ENCODE measurements at regions not wholly inside any gene's neighbourhood (a gene's known extent, or its start where the extent isn't known, plus 50 kb on each side); places are given as distances from the start of the nearest gene placed in this dataset.

GRCh38 chr2:220051716-220052115 lies 424.3 kb downstream of the SLC4A3 start:
- no peak for DNase-seq (ENCODE audit: low read depth)

- no peak for DNase-seq (ENCODE audit: low read depth)
These were observed 426.5 kb downstream of the SLC4A3 start for GRCh38 chr2:220053919-220054318.

- DNase-seq (ENCODE audit: low read depth) = no peak
These were observed 430.0 kb downstream of the SLC4A3 start for GRCh38 chr2:220057391-220057790.

GRCh38 chr2:220057916-220058315 lies 430.5 kb downstream of the SLC4A3 start:
- DNase-seq (ENCODE audit: low read depth) = no peak

DNA sequence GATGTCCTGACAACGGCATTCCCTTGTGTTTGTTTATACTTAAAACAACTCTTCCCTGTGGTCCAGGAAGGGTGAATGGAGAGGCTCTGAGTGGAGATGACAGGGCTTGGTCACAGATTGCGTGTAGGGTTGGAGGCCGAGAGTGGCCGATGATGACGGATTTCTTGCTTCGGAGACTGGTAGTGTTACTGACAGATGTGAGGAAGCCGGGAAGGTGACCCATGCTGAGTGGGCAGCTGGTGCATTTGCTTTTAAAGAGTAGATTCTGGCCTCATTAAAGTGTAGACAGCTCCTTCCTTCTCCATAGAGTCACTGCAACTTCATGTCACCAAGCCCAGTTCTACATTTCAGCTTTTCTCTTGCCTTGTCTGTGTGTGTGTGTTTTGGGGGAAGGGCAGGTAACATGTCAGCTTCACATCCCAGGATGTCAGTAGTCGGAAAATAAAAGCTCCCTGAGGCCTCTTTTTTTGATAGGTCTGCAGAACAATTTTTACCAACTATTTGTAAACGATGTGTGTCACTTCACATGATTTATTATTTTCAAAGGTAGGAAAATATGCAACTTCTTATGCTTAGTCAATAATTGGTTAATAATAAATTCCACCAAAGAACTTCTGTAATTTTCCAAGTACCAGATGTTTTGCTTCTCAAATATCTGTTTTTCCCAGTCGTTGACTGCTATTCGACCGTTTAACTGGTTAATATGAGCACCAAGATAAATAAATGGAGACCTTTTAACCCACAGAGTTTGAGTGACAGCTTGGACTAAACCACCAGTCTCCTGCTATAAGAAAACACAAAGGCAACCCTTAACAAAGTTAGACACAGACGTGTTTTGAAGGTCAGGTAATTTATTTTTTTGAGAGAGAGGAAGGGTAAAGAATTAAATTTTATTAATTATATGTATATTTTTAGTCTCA lies 436.9 kb downstream of the SLC4A3 start:
- DNase-seq (ENCODE audit: low read depth) = no peak

DNA sequence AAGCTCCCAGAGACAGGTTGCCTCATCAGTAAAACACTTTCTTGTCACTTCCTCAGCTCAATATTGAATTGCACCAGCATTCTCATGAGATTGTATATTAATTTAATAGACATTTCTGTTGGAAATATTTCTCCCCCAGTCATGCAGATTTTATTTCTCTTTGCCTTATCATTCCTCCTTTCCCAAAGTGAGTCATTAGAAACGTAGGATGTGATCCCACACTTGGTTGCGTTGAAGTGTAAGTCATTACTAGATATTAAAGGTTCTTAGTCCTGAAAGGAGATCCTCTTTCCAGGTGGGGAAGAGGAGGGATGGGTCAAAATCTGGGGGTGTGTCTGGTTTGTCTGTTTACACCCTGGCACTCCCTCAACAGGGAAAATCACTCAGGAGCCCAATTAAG lies 438.2 kb downstream of the SLC4A3 start:
- no peak for DNase-seq (ENCODE audit: low read depth)

GRCh38 chr2:220068846-220069245 lies 441.4 kb downstream of the SLC4A3 start:
- no peak for DNase-seq (ENCODE audit: low read depth)

GRCh38 chr2:220070349-220070748 lies 442.9 kb downstream of the SLC4A3 start:
- no peak for DNase-seq (ENCODE audit: low read depth)

DNA sequence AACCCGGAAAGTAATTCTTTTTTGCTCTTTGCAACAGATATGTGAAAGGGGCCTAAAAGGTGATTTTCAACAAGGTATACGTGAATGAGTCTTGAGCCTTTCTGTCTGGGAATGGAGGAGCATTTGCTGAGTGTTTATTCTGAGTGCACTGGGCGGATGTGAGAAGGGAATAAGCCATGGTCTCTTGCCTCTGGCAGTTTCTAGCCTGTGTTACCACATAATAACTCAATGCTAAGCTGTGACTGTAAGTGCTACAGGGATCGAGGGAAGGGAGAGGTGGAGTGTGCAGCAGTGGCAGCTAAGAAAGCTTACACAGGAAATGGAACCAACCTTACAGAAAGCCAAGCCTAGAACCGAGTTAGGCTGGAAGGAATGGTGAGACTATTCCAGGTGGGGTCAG lies 444.3 kb downstream of the SLC4A3 start:
- no peak for DNase-seq (ENCODE audit: low read depth)

DNA sequence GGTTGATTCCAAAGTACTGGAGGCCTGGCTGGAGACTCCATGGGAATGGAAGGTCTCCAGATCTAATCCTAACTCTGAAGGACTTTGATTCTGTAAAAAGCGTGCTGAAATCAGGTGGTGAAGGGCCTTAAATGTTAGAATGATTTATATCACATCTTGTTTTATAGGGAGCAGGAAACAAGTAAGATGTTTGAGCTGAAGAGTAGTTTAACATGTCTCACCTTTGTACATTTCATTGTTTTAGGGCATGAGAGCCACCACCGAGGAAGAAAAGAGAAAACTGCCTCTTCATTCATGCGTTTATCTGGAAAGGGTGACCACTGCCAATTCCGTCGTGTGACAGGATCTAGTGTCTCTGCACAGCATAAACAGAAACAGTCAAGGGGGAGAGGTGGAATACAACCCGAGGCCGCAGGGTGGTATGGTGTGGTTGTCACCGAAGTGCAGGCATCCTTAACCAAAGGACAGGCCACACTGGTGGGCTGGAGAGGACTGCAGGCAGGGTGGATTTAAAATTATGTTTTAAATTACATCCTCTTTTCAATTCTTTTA lies 445.3 kb downstream of the SLC4A3 start:
- no peak for DNase-seq (ENCODE audit: low read depth)

DNA sequence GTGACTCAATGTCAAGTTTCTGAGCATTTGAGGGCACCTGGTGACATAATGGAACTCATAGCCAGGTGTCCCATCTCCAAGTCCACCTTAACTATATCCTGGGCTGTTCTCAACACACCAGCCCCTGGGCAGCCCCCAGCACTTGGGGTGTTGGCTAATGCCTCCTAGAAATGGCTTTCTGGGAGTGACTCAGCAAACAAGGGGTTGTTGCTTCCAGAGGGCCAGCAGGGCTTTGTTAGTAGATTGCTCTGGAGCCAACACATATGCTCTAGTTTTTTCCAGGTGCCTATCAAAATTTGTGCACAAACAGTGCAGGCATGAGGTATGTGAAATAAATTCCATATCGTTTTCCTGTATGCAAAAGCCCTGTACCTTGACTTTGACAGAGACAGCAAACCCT lies 448.4 kb downstream of the SLC4A3 start:
- no peak for DNase-seq (ENCODE audit: low read depth)

- DNase-seq (ENCODE audit: low read depth) = peak; percentile 58
These were observed 449.3 kb downstream of the SLC4A3 start for GRCh38 chr2:220076734-220077133.

DNA sequence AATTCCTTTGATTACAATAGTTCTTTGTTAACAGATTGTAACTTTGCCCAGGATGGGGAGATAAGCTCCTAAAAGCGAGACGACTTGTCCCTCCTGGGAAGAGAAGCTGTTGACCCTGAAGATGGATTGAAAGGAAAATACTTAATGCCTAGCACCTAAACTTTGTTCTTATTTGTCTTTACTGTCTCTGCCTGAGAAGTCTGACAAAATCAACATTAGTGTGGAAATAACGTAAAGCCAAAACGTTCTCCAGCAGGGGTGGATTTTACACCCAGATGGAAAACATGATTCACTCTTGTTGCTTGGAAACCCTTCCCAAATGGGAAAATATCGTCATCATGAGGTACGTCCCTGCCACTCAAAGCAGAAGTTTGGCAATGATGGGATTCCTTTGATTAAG lies 450.1 kb downstream of the SLC4A3 start:
- peak; percentile 45 for DNase-seq (ENCODE audit: low read depth)

GRCh38 chr2:220078439-220078838 lies 451.0 kb downstream of the SLC4A3 start:
- no peak for DNase-seq (ENCODE audit: low read depth)

- no peak for DNase-seq (ENCODE audit: low read depth)
These were observed 452.2 kb downstream of the SLC4A3 start for GRCh38 chr2:220079595-220079994.

- no peak for DNase-seq (ENCODE audit: low read depth)
These were observed 453.7 kb downstream of the SLC4A3 start for GRCh38 chr2:220081171-220081570.

GRCh38 chr2:220090050-220090449 lies 462.6 kb downstream of the SLC4A3 start:
- DNase-seq (ENCODE audit: low read depth) = no peak

GRCh38 chr2:220096406-220096805 lies 469.0 kb downstream of the SLC4A3 start:
- no peak for DNase-seq (ENCODE audit: low read depth)

- no peak for DNase-seq (ENCODE audit: low read depth)
These were observed 474.6 kb downstream of the SLC4A3 start for GRCh38 chr2:220101980-220102379.

DNA sequence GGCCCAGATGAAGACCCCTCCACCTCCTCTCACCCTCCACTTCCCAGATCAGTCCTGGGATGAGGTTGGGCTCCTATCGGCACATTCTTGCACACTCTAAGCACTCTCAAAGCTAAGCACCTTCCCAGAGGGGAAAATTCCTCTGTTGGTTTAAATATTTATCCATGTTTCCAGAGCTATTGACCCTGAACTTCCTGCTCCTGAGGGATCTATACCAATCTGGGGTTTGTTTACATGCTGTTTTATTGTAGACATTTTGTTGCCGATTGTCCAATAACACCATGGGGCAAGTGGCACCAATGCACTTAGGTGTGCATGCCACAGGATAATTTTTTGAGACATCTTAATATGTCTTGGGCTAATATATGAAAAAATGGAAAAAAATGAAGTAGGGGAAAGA lies 476.2 kb downstream of the SLC4A3 start:
- no peak for DNase-seq (ENCODE audit: low read depth)

GRCh38 chr2:220104871-220105351 lies 477.5 kb downstream of the SLC4A3 start:
- peak; percentile 81 for DNase-seq (ENCODE audit: low read depth)

DNA sequence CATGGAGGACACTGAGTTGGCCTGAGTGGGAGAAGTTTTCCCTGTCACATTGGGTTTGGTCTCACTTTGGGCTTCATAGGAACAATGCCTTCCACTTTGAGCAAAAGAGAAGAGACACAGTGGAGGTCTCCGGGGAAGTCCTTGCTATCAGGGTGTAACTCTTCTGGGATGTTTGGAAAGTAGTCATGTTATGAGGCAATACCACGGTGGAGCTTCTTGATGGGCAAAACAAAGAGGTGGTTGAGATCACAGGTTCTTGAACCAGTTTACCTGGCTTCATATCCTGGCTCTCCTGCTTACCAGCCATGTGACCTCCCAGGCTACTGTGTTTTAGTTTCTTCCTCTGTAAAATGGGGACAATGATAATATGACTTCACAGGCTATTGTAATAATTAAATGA lies 478.6 kb downstream of the SLC4A3 start:
- no peak for DNase-seq (ENCODE audit: low read depth)

DNA sequence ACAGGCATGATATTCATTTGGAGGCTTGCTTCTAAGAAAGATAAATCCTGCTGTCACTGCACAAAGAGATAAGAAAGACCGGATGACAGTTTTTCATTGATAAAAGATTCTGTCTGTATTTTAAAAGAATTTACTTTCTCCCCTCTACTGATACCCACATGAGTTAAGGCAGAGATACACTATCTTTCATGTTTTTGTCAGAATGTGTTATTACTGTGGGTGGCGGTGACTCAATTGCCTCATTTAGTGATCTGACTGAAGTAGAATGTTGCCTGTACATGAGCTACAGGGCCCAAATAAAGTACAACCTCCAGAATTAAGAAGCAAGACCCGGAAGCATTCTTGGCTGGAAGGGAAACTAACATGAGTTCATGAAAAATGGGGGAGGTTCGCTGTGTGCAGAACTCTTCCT lies 480.0 kb downstream of the SLC4A3 start:
- no peak for DNase-seq (ENCODE audit: low read depth)

DNA sequence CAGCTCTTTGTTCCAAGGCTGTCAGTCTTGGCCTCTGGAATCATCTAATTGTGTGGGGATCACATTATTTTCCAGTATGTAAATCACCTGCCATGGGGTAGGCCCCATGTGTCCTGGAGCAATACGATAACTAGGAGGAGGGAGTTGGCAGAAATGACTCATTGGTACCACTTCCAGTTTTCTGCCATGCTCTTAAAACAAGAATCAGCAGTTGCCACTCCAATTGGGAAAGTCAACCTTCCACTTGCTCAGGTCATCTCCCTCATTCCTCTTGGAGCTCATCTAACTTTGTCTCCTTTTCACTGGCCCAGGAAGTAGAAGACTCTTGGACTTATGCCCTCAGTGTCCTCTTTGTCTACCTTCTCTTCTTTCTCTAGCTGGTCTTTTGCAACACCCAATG lies 487.0 kb downstream of the SLC4A3 start:
- DNase-seq (ENCODE audit: low read depth) = no peak

Measured in non-pigmented ciliary epithelial cell (primary cell).